HG02973 (cell line): ENCODE measurements at regions not wholly inside any gene's neighbourhood (a gene's known extent, or its start where the extent isn't known, plus 50 kb on each side); places are given as distances from the start of the nearest gene placed in this dataset.
"Not testable (repeated sequence)": the region's sequence is repeated elsewhere in the genome, so short reads cannot be mapped to it uniquely, and the experiment has no call there.

Experiments
- ATAC-seq: cut with Tn5 transposase; IDR thresholded peaks from one replicate; pipeline ENCODE4 v1.9.1; 2021; ENCODE audit warnings: moderate library complexity; ENCODE audit not compliant: unreplicated experiment

GRCh38 chr18:42532119-42532518 is 577.1 kb downstream of the PIK3C3 start:
- no peak for ATAC-seq

- no peak for ATAC-seq
Observed at GRCh38 chr18:42533009-42533575, 578.1 kb downstream of the PIK3C3 start.

- no peak for ATAC-seq
Observed at GRCh38 chr18:42533616-42534015, 578.6 kb downstream of the PIK3C3 start.

- ATAC-seq: no peak
Observed at GRCh38 chr18:42534313-42534712, 579.3 kb downstream of the PIK3C3 start.

- no peak for ATAC-seq
Observed at GRCh38 chr18:42536442-42536841, 579.0 kb downstream of the RIT2 start.

- ATAC-seq: no peak
Observed at GRCh38 chr18:42537291-42537690, 578.2 kb downstream of the RIT2 start.

GRCh38 chr18:42544901-42545300 is 570.6 kb downstream of the RIT2 start:
- no peak for ATAC-seq

GRCh38 chr18:42545825-42546224 is 569.7 kb downstream of the RIT2 start:
- no peak for ATAC-seq

- ATAC-seq: no peak
Observed at GRCh38 chr18:42548493-42548892, 567.0 kb downstream of the RIT2 start.

GRCh38 chr18:42549596-42549995 is 565.9 kb downstream of the RIT2 start:
- no peak for ATAC-seq

GRCh38 chr18:42552559-42552958 is 562.9 kb downstream of the RIT2 start:
- ATAC-seq: not testable (repeated sequence)

GRCh38 chr18:42559069-42559690 is 556.3 kb downstream of the RIT2 start:
- no peak for ATAC-seq

- ATAC-seq: no peak
Observed at GRCh38 chr18:42561521-42561920, 554.0 kb downstream of the RIT2 start.

GRCh38 chr18:42563995-42564394 is 551.5 kb downstream of the RIT2 start:
- no peak for ATAC-seq

GRCh38 chr18:42564761-42565160 is 550.7 kb downstream of the RIT2 start:
- no peak for ATAC-seq

- ATAC-seq: no peak
Observed at GRCh38 chr18:42568773-42569172, 546.7 kb downstream of the RIT2 start.

GRCh38 chr18:42574871-42575270 is 540.6 kb downstream of the RIT2 start:
- no peak for ATAC-seq

- no peak for ATAC-seq
Observed at GRCh38 chr18:42576124-42576523, 539.4 kb downstream of the RIT2 start.

- no peak for ATAC-seq
Observed at GRCh38 chr18:42578792-42579191, 536.7 kb downstream of the RIT2 start.

GRCh38 chr18:42582266-42582665 is 533.2 kb downstream of the RIT2 start:
- ATAC-seq: no peak

- ATAC-seq: no peak
Observed at GRCh38 chr18:42583283-42583731, 532.2 kb downstream of the RIT2 start.

- ATAC-seq: no peak
Observed at GRCh38 chr18:42586601-42587000, 528.9 kb downstream of the RIT2 start.

GRCh38 chr18:42588786-42589185 is 526.7 kb downstream of the RIT2 start:
- no peak for ATAC-seq
